ENCODE measurements at regions not wholly inside any gene's neighbourhood (a gene's known extent, or its start where the extent isn't known, plus 50 kb on each side); places are given as distances from the start of the nearest gene placed in this dataset.

GRCh38 chr18:60656553-60656952, 284.0 kb upstream of the MC4R start:
- no peak for ATAC-seq
- FAIRE-seq = no peak
- H3K4me2 ChIP-seq = no peak overlapping the region

DNA sequence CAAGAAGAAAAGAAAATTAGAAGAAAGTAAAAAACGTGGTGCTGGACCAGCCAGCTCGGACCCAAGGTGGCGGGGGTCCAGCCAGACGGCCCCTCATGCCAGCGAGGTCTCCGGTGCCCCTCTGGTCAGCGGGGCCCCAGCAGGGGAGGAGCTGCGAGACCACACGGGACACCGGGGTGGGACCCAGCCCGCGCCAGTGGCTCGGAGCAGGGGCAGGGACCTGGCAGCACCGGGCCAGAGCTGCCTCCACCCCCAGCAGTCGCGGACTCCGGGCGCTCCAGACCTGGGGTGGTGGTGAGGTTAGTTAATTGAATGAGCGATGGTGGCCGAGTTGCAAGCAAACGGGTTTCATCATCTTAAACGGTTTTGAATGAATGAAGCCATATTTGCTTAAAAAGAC, 289.9 kb upstream of the MC4R start:
- 51% methylated on average over 14 of the region's 22 CpGs for WGBS (ENCODE audit: missing lambda C conversion rate)
- Histone ChIP-seq H3K4me2 (no peak overlapping the region), H3K9me3 (no peaks in the 10 kb centered on the region), H3K27ac (no peak overlapping the region), H3K4me1 (no peaks in the 10 kb centered on the region), H3K4me3 (no peak overlapping the region)
- no peak for ATAC-seq
- DNase-seq (ENCODE audit: low read depth in 1 of 2, low spot score in 1 of 2) = no peak
- CTCF ChIA-PET = no interaction called here
- no peak for FAIRE-seq
- no peak for TF ChIP-seq REST (IDR thresholded peaks at IDR 0.05)
- TF ChIP-seq CBX8 (IDR thresholded peaks at IDR 0.05) = no peak
- TF ChIP-seq KDM1A (IDR thresholded peaks at IDR 0.05; ENCODE audit: low read depth) = no peak
- POLR2A ChIA-PET = no interaction called here

More at GRCh38 chr18:60656553-60656952, 284.0 kb upstream of the MC4R start:
- POLR2A ChIA-PET = no interaction called here
- WGBS (ENCODE audit: missing lambda C conversion rate) = 29% methylated on average over 2 of the region's 4 CpGs
- no peaks in the 10 kb centered on the region for H3K4me1 ChIP-seq
- no peaks in the 10 kb centered on the region for H3K9me3 ChIP-seq
- no peak for DNase-seq (ENCODE audit: low read depth in 1 of 2, low spot score in 1 of 2)
- no peak overlapping the region for H3K4me3 ChIP-seq
- CTCF ChIA-PET = no interaction called here
- no peak for TF ChIP-seq ESRRA (IDR thresholded peaks at IDR 0.05; ENCODE audit: borderline replicate concordance, low read length)
- no peak for TF ChIP-seq BHLHE40 (IDR thresholded peaks at IDR 0.05; ENCODE audit: low read depth, low read length)
- no peak for TF ChIP-seq SMC3 (IDR thresholded peaks at IDR 0.05)
- no peak for TF ChIP-seq RAD21 (conservative IDR thresholded peaks at IDR 0.05 in 1 of 2, IDR thresholded peaks at IDR 0.05 in 1 of 2)
- TF ChIP-seq MAFK (IDR thresholded peaks at IDR 0.05; ENCODE audit: partially characterized antibody) = no peak
- TF ChIP-seq TFCP2L1 (CRISPR knock-in tag; IDR thresholded peaks at IDR 0.05) = no peak
- no peak for TF ChIP-seq RFX5 (IDR thresholded peaks at IDR 0.05)
- TF ChIP-seq EHMT2 (IDR thresholded peaks at IDR 0.05; ENCODE audit: low read depth) = no peak
- no peak for TF ChIP-seq FOSL2 (IDR thresholded peaks at IDR 0.05)
- TF ChIP-seq FOSL2 (CRISPR knock-in tag; IDR thresholded peaks at IDR 0.05) = no peak
- H3K27ac ChIP-seq = no peak overlapping the region

DNA sequence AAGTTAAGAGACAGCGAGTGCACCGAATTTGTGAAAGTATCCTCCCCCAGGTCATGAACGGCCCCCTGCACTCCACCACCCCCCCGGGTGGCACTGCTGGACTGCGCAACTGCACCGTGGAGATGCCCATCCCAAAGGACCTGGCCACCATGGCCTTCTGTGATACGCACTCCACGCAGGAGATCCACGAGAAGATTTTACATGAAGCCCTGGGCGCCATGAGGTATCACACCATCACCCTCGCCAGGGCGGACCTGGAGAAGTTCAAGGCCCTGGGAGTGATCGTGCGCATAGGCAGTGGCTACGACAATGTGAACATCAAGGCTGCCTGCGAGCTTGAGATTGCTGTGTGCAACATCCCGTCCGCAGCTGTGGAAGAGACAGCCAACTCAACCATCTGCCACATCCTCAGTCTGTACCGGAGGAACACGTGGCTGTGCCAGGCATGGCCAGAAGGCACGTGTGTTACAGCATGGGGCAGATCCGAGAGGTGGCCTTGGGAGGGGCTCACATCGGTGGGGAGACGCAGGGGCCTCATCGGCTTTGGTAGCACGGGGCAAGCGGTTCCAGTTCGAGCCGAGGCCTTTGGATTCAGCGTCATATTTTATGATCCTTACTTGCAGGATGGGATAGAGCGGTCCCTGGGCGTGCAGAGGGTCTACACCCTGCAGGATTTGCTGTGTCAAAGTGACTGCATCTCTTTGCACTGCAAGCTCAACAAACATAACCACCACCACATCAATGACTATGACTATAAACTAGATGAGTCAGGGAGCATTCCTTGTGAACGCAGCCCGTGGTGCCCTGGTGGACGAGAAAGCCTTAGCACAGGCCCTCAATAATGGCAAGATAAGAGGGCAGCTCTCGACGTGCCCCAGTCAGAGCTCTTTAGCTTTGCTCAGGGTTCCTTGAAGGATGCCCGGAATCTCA, 290.8 kb upstream of the MC4R start:
- no peak overlapping the region for H3K4me3 ChIP-seq
- ATAC-seq = no peak
- ChIA-PET CTCF (no interaction called here), POLR2A (no interaction called here)
- TF ChIP-seq, protein P1, sequence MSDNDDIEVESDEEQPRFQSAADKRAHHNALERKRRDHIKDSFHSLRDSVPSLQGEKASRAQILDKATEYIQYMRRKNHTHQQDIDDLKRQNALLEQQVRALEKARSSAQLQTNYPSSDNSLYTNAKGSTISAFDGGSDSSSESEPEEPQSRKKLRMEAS (IDR thresholded peaks at IDR 0.05) = no peak
- TF ChIP-seq HOXB5 (CRISPR knock-in tag; IDR thresholded peaks at IDR 0.05) = no peak
- TF ChIP-seq, protein P2, sequence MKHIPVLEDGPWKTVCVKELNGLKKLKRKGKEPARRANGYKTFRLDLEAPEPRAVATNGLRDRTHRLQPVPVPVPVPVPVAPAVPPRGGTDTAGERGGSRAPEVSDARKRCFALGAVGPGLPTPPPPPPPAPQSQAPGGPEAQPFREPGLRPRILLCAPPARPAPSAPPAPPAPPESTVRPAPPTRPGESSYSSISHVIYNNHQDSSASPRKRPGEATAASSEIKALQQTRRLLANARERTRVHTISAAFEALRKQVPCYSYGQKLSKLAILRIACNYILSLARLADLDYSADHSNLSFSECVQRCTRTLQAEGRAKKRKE (CRISPR knock-in tag; IDR thresholded peaks at IDR 0.05; ENCODE audit: low read depth) = no peak
- TF ChIP-seq HES2 (IDR thresholded peaks at IDR 0.05) = no peak
- TF ChIP-seq JUNB (IDR thresholded peaks at IDR 0.05) = no peak
- TF ChIP-seq CHD4 (IDR thresholded peaks at IDR 0.05; ENCODE audit: borderline replicate concordance) = no peak
- no peak for TF ChIP-seq CEBPB (IDR thresholded peaks at IDR 0.05)
- no peak for TF ChIP-seq REST (IDR thresholded peaks at IDR 0.05)
- TF ChIP-seq FOSB (CRISPR knock-in tag; IDR thresholded peaks at IDR 0.05) = no peak
- no peak for TF ChIP-seq ESRRA (IDR thresholded peaks at IDR 0.05; ENCODE audit: borderline replicate concordance, low read length)
- TF ChIP-seq RARB (CRISPR knock-in tag; IDR thresholded peaks at IDR 0.05) = no peak
- TF ChIP-seq KDM1A (IDR thresholded peaks at IDR 0.05; ENCODE audit: low read depth) = no peak
- no peak for TF ChIP-seq RCOR1 (IDR thresholded peaks at IDR 0.05; ENCODE audit: low read depth, low read length)
- TF ChIP-seq RFX5 (IDR thresholded peaks at IDR 0.05) = no peak
- no peak for TF ChIP-seq MAZ (IDR thresholded peaks at IDR 0.05; ENCODE audit: borderline replicate concordance, low read depth, low read length)
- TF ChIP-seq ZFP36 (IDR thresholded peaks at IDR 0.05; ENCODE audit: borderline replicate concordance, partially characterized antibody) = no peak
- H3K4me1 ChIP-seq = no peaks in the 10 kb centered on the region
- no peak for FAIRE-seq
- DNase-seq (ENCODE audit: low read depth in 1 of 2, low spot score in 1 of 2) = no peak
- 59% methylated on average over 9 of the region's 38 CpGs for WGBS (ENCODE audit: missing lambda C conversion rate)
- no peak overlapping the region for H3K4me2 ChIP-seq
- H3K9me3 ChIP-seq = no peaks in the 10 kb centered on the region
- no peak overlapping the region for H3K27ac ChIP-seq
